Activated CD4-positive, alpha-beta T cell treated with anti-CD3 and anti-CD28 coated beads, Interleukin-2, amount 50 U/mL, for 4 hours (primary cell): ENCODE measurements at regions not wholly inside any gene's neighbourhood (a gene's known extent, or its start where the extent isn't known, plus 50 kb on each side); places are given as distances from the start of the nearest gene placed in this dataset.

Experiments used
- DNase-seq, 2 experiments: peaks; one replicate each; pipeline ENCODE4 v3.0.0-alpha.2; 2020

DNA sequence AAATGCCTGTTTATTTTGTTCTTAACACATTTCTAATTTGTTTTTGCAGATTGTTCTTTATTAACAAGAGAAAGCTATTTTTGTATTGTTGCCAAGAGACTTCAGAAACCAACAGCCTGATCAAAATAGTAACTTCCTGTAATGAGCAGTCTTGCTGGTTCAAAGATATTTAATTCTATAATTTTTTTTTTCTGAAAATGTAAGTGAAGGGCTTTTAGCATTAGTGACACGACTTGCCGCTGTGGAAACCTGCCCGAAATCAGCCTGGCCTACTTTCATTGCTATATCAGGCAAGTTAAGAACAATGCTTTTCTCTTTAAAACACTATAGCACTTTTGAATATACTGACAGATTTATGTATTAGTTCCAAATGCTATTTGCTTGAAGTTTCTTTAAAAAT lies 374.3 kb downstream of the EFNB2 start:
- no peak for DNase-seq

DNA sequence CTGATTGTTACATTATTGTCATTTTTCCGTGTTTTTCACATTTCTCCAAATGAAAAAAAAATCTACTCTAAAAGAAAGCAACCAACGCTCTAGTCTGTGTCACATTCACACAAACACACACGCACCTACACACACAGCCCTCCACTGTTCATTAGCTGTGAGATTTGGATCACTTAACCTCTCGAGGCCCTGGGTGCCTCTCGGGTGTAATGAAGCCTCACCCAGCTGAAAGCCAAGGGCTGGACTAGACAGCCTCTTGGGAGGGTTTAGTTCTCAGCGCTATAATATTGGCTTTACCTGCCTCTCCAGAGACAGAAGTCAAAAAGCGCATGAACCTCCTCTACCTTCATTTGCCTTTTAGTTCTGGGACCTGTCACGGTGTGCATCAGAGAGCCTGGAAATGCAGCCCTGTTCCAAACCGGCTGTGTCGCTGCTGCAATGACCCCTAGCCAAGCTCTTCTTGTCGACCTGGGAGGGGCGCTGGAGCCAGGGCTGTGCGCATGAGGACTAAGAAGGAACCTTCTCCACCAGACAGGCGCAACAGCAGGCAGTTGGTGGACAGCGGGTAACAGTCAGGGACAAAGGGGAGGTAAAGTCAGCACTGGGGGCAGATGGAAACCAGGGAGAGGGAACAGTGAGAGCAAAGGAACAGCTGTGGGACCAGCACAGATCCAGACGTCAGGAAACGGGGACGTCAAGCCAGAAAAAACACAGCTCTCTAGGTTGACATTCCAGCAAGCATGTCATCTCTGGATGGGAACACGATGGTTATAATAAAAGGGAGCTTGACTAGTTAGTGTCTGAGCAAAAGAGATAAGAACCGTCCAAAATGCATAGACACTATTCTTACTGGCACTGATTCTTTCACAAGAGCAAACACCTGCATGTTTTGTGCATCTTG lies 375.9 kb downstream of the EFNB2 start:
- no peak for DNase-seq

DNA sequence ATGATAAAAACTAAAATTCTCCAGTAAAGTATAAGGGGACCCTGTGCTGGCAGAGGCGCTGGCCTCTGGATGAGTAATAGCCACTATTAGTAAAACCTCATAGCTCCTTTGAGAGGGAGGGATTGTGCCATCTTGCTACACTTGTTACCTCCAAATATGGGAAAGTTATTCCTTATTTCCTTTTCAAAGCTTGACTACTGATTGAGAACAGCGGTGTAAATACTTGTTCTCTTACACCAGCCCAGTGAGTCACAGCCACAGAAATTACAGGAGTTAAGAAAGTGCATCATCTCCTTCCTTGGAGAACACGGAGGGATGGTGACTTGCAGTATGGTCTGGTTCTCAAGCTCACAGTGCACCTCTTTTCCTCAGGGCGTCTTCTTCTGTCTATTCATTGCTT lies 379.0 kb downstream of the EFNB2 start:
- no peak for DNase-seq

DNA sequence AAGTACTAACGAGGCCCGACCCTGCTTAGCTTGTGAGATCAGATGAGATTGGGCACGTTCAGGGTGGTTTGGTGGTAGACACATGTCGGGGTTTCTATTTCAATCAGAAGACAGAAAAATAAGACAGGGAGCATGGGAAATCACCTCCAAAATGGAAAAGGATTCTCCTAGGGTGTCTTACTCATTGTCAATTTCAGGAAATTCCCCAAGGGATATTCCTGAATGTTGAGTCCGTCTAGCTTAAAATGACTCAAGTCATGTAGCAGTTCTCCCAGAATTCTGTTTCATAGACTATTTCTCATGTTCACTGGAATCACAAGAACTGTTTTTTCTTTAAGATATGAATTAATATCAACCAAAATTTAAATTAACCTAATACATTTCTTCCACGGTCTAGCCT lies 380.1 kb downstream of the EFNB2 start:
- no peak for DNase-seq

DNA sequence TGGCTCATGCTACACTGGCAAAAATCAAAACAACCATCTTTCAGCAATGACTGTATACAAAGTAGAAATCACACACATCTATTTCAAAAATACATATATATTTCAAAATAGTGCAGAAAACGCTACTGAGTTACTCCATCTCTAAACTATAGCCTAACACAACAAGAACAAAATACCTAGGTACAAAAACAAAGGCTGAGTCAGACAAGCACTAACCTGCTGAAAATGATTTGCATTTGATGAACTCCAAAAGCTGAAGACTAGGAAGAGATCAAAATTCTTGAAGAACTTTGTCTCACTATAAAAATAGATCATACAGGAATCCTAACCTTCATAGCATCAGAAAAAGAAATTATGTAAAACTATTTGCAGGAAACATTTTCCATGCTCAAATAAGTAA lies 381.6 kb downstream of the EFNB2 start:
- no peak for DNase-seq

DNA sequence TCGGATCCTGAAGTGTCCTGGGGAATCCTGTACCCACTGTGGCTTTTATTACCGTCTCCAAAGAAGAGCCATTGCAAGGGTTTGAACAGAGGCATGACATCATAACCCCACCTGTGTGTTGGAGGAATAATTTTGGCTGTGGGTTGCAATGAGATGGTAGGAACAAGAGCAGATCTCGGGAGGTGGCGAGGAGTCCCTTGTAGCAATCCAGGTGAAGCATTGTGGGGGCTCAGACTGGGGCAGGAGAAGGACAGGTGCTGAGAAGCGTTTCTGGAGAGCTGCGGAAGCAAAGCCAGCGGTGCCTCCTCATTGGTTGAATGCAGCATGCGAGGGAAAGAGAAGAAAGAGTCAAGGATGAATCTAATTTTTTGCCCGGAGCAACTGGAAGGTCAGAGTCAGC lies 382.4 kb downstream of the EFNB2 start:
- DNase-seq, result no peak

DNA sequence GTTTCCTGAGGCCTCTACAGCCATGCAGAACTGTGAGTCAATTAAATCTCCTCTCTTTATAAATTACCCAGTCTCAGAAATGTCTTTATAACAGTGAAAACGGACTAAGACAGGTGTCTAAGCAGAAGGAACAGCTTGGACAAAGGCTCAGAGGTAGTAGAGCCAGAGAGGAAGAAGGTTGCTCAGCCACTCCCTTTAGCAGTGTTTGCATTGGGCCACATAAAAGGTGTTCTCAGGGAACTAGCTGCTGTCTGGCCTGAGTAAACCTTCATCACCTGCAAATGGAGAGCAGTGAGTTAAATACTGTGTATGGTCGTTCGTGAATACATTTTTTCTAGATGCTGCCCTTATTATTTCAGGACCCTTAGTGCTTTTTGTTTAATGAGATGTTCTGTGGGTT lies 383.4 kb downstream of the EFNB2 start:
- no peak for DNase-seq

DNA sequence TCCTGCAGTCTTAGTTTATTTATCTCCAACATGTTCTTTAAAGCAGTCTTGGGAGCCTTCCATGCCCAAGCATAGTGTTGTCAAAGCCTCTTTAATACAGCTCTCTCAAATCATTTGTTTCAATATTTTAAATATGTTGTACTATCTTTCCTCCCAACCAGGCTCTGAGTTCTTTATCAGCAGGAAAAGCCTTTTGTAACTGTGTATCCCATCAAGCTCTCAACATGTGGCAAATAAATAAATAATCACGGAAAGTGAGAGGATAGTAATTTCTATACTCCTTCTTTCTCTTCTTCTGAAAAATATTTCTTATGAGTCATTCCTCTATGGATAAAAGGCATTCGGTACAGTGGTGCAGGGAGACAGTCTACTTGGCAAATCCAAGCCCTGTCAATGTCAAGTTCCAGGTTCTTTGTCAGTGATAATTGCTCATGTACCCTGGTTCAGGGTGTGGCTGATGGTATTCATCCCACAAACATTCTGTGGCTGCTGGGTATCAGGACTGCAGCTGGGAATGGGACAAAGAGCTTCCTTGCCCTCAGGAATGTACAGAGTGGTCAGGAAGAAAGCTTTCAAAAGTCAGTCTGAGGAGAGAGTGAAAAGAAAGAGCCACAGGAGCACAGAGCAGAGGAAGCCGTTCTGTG lies 384.3 kb downstream of the EFNB2 start:
- DNase-seq, result no peak

DNA sequence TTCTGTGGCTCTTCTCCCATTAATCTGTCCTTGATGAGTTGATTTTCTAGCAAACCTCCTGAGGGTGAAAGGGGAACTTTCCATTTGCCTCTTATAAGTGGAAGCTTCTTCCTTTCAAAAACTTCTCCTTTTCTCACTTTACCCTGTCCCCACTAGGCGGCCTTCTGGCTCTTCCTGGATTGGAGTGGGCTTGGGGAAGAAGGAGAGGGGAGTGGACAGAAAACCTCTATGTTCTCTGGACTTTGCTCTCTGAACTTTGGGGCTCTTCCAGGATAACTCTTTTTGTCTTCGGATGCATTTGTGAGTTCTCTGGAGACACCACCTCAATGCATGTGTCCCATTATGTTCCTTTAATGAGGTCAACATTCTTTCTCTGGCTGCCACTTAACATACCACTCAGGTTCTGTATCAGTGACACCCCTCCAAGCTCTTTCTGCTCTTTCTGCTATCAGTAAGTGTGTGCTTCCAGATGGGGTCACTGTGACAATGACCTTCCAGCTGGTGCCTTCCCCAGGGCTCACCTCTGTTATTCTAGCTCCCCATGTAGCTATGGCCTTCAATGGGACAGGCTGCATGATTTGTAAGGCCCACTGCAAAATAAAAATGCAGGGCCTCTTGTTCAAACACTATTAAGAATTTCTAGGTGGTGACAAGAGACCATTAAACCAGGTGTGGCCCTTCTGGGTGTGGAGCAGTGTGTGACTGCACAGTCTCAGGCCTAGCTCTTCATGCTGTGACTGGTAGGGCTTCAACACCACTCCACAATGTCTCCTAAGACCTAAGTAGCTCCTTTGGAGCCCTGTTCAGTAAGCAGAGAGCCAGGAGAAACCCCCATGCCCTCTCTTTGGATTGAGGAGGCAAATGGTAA lies 389.2 kb downstream of the EFNB2 start:
- no peak for DNase-seq

DNA sequence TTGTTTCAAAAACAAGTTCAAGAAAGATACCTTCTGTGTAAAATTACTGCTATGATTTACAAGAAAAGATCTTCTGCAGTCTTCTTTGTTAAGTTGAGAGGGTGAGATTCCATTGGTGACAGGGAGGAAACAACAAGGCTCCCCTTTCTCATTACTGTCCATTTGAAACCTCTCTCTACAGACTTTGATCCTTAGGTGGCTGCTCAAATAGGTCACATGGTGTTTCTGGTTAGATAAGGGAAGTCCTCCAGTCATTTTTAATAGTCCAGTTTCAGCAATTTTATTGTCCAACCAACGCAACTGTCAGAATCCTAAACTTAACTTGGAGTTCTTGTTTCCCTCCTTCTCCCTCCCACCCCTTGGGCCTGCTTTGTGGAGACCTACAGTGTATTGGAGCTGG lies 390.4 kb downstream of the EFNB2 start:
- no peak for DNase-seq

DNA sequence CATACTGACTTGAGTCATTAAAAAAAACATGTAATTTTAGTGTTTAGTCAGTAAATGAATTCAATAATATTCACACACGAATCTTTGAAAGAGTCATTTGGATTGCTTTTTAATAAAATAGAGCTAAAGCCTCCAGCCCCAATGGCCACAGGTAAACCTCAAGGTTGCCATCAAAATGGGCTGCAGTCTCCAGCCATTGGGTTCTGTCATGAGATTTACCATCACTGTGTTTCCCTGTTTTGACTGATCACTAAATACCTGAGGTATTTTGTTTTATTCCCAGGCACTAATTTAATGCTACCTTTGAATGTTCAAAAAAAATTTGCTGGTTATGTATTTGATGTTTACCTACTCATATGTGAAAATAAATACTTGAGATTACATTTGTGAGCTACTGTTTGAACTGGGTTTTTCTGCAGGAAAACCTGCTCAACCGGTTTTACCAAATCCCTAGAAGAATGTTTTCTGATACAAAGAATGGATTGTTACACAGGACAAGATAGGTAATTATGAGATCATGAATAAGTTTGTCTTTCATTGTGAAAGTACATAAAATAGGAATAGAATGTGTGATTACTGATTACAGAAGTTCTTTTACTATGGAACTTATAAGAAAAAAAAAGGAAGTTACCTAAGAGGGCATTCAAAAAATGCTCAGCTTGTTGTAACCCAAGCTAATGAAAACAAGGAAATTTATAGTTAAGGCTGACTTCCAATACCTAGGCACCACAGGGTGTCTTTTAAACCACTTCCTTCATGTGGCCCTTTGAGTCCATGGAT lies 391.3 kb downstream of the EFNB2 start:
- DNase-seq, result no peak

DNA sequence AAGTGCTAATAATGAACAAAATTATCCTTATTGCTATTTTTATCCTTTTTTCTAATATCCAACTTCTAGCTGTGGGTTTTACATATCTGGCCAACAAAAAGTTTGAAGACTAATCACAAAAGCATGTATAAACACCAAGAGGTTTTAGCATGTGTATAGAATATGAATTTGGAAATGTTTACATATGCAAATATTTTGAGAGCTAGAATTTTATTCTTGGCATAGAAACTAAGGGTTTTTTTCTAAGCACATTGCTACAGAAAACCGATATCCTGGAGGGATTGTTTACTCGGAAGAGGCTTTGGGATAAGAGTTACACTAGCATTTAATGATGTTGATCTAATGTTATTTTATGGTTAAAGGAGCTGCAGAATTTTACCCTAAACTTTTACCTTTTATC lies 392.1 kb downstream of the EFNB2 start:
- no peak for DNase-seq

DNA sequence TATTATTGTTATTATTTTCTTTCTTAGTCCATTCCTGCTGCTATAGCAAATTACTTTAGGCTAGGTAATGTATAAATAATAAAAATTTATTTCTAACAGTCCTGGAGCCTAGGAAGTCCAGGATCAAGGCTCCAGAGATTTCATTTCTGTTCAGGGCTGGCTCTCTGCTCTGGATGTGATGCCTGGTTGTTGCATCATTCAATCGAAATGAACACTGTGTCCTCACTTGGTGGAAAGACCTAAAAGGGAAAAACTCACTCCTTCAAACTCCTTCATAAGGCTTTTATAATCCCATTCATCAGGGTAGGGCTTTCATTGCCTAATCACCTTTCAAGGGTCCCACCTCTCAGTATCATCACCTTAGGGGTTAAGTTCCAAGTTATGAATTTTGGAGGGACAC lies 395.0 kb downstream of the EFNB2 start:
- no peak for DNase-seq

DNA sequence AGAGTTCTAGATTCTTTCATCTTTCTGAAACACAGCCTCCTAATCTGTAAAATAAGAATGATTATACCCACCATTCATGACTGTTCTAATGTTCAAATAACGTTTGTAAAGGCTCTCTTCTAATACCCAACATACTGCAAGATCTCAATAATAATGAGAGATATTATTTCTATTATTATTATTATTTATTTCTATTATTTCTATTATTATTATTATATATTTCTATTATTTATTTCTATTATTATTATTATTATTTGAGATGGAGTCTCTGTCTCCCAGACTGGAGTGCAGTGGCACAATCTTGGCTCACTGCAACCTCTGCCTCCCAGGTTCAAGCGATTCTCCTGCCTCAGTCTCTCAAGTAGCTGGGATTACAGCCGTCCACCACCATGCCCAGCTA lies 395.5 kb downstream of the EFNB2 start:
- no peak for DNase-seq

DNA sequence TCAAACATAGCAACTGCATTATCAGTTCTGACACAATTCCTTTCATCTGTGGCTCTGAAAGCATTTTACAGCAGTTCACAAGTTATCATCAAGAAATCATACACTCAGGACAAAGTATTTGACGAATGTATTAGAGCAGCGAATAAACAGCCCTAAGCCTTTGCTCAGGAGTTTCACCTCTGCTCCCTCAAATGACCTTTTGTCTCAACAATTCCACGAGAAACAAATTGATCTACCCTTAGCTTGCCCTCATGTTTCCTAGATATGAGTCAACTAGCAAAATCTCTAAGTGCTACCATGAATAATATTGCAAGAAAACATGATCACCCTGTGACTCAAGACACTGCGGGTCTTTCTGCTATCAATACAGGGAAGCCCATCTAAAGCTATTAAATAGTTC lies 396.1 kb downstream of the EFNB2 start:
- no peak for DNase-seq

DNA sequence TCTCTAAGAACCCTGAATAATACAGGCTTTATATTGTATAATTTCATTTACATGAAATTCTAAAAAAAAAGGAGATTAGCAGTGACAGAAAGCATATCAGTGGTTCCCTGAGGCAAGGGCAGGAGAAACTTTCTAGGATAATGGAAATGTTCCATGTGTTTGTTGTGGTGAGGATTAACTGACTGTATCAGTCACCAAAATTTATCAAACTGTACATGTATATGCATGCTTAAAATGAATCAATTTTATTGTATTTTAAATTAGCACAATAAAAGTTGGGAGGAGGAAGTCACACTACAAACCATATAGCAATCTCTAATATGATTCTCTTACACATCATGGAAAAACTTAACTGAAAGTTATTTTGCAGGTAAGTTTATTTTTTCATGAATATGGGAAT lies 396.8 kb downstream of the EFNB2 start:
- no peak for DNase-seq

DNA sequence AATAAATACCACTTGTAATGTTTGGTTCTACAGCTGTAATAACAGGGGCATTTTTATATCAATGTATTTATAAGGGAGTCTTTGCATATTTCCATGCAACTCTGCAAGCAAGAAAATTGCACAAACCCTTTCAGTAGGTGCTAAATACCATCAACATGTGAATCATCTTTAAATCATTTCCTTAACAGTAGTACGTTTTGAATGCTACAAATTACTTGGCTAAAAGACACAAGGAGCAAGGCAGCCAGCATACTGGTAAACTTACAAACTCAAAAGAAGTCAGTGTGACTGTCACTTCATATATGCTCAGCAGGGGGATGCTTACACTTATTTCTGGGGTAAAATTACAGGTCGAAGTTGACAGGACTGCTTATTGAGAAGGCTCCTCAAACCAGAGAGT lies 402.4 kb downstream of the EFNB2 start:
- DNase-seq, result no peak

DNA sequence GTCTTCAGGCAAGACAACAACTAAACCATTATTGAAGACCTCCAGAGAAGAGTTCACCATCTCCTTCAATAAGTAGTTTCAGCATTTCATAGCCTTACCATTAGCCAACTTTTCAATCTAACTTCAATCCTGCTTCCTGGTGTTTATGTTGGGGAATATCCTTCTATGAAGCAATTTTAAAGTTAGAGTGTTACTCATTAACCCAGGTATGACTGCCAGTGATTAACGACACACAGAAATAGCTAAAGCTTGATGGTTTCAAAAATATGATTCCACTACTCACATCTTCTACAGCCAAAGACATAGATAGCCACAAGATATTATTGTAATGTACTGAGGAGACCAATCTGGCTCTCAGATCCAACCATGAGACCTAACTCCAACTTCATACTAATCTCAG lies 403.2 kb downstream of the EFNB2 start:
- no peak for DNase-seq

DNA sequence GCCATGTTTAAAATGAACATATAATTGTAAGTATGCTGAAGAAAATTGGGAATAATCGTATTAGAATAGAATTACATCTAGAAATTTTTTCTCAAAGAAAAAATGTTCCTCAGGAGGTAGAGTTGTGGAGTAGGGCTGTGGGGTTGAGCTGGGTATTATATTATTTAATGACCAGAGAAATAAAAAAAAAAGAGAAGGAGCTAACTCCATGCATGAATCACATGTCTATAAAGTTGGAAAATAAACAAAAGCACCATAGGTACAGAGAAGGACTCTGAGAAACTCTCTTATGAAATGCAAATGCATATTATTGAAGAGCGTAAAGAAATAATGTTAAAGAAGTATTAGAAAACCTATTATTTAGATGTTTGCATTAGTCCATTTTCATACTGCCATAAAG lies 405.5 kb downstream of the EFNB2 start:
- no peak for DNase-seq

DNA sequence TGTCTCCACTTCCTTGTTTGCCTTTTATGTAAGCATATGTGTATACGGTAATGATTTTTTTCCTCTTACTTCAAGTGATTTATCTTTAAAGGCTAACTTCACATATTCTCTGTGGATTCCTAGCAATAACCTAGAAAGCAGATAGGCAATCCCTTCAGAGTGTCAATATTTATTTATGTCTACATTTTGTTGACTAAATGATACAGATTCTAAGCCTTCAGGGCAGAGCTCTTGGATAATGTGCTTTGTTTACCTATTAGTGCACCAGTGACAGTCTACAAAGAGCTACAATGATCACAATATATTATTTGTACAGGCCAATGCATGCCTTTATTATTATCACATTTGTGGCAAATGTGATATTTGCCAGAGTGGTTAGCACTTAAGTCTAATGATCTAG lies 406.2 kb downstream of the EFNB2 start:
- no peak for DNase-seq

DNA sequence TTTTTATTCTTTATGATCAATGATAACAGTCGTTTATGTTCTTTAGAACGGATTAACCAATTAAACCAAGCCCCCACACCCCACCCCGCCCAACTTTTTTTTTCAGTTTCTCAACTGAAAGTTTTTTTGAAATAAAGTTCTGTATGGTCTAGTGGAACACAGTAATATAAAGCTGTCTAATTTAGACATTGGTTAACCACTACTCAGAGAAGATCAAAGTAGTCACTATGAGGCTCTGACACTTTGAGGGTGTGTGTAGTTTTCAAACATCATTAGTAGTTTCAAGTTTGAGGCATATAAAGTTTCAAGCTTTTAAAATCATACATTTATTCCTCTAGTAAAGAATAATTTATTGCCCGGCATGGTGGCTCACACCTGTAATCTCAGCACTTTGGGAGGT lies 413.2 kb downstream of the EFNB2 start:
- no peak for DNase-seq

DNA sequence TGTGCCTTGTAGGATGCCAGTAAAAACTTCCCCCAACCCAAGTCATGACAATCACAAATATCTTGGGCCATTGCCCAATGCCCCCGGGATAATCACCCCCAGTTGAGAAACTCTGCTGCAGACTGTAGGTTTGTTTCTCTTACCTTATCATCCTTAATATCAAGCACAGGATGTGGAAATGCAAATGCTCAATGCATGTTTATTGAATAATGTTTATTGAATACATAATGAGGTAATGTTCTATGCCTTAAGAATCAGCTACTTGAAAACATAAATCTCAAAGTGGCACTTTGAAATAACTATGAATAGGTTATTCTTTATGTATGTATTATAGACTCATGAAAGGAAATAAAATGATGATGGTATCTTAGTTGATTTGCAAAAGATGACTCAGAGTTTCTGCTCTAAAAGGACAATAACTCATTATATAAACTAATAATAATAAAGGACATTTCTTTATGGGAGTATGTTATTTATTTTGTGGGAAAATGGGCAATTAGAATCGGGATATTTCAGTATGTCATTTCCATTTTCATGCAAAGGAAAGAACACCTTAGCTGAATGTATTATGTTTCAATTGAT lies 414.2 kb downstream of the EFNB2 start:
- no peak for DNase-seq

DNA sequence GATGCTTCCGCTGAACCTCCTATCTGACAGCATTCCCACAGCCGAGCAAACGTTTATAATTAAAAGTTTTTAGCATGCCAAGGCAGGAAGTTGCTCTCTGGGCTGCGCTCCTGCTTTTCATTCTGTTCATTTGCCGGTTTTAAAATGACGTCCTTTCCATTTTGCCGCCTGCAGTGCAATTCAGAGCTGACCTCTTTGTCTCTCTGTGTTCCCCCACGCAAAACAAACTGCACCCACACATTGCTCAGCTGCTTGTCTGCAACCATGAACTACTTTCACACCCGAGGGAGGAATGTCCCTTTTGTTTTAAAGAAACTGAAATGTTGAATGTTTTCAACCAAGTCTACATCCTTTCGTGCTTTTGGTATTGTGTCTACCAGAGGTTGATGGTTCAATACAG lies 416.5 kb downstream of the EFNB2 start:
- no peak for DNase-seq
